ENCODE measurements at regions not wholly inside any gene's neighbourhood (a gene's known extent, or its start where the extent isn't known, plus 50 kb on each side); places are given as distances from the start of the nearest gene placed in this dataset.

GRCh38 chr9:97767891-97768290 lies 70.8 kb upstream of the XPA start:
- no peak for TF ChIP-seq POLR2A (IDR thresholded peaks at IDR 0.05)
- no peak for TF ChIP-seq CTCF (IDR thresholded peaks at IDR 0.05)

Data from heart left ventricle (tissue), 13 donors.